Endothelial cell of umbilical vein (primary cell): ENCODE measurements at regions not wholly inside any gene's neighbourhood (a gene's known extent, or its start where the extent isn't known, plus 50 kb on each side); places are given as distances from the start of the nearest gene placed in this dataset.
A peak's percentile ranks its signal among the peaks of the same experiment; 100 is the strongest.

Experiments used
- BruUV-seq: library from RNA; stranded (reverse); fragments of 400-500 nt; replicated peaks from 2 replicates; lab custom pipeline; 2021; lab: Mats Ljungman, UMichigan
- CTCF ChIA-PET: fragments of 300-600, 350-600 bp; sonication (Branson Sonifier 250); formaldehyde crosslinking; loops from one replicate; lab custom pipeline; 2021; ENCODE audit warnings: antibody characterized with exemption, inconsistent platforms; lab: Charles Lee
- POLR2A ChIA-PET: fragments of 300-600, 350-600 bp; sonication (Branson Sonifier 250); formaldehyde crosslinking; loops from one replicate; lab custom pipeline; 2021; ENCODE audit warnings: antibody characterized with exemption, inconsistent platforms; lab: Charles Lee
- DNase-seq: peaks from one replicate; pipeline ENCODE4 v3.0.0-alpha.2; 2011; ENCODE audit warnings: low read depth, low spot score
- FAIRE-seq: peaks from 2 replicates; lab custom pipeline; 2011; peaks lifted over from hg19 to GRCh38; lab: Jason Lieb, UNC
- H2AFZ ChIP-seq: 2 replicates; pipeline ENCODE4 v1.6.0; 2012; ENCODE audit warnings: low read depth, low read length, control low read depth, inconsistent platforms
- H3K27ac ChIP-seq: 2 replicates; pipeline ENCODE4 v1.5.1; 2011; ENCODE audit warnings: low read depth, mild to moderate bottlenecking, control low read depth, low read length, moderate library complexity; ENCODE audit not compliant: insufficient read depth
- H3K27me3 ChIP-seq, 2 experiments: 2 replicates each; pipeline versions ENCODE4 v1.6.0 to v1.6.1; 2011; ENCODE audit warnings: low read length in 2 of 2, mixed read lengths in 1 of 2; ENCODE audit not compliant: control insufficient read depth in 2 of 2, insufficient read depth in 2 of 2
- H3K36me3 ChIP-seq, 2 experiments: 2 replicates in 1 of 2; 3 replicates in 1 of 2; pipeline ENCODE4 v1.5.1; 2011; ENCODE audit warnings: low read length in 2 of 2, mild to moderate bottlenecking in 1 of 2, moderate library complexity in 1 of 2; ENCODE audit not compliant: control insufficient read depth in 2 of 2, insufficient read depth in 2 of 2; ENCODE audit errors: extremely low read depth in 1 of 2
- H3K4me1 ChIP-seq: 3 replicates; pipeline ENCODE4 v1.5.1; 2011; ENCODE audit warnings: mild to moderate bottlenecking, low read length; ENCODE audit not compliant: control insufficient read depth, insufficient read depth; ENCODE audit errors: extremely low read depth
- H3K4me2 ChIP-seq: 2 replicates; pipeline ENCODE4 v1.6.1; 2011; ENCODE audit warnings: low read length, control low read depth, mixed read lengths; ENCODE audit not compliant: insufficient read depth
- H3K4me3 ChIP-seq, 3 experiments: fragments of 200-600 bp in 1 of 3; sonication (generic), shearing (Covaris generic) in 1 of 3; replicated peaks in 1 of 3; 2 replicates each; pipeline ENCODE4 v1.5.1; 2011 to 2016; ENCODE audit warnings: control low read depth in 3 of 3, low read length in 3 of 3, mild to moderate bottlenecking in 2 of 3, inconsistent platforms in 1 of 3, low read depth in 1 of 3, moderate library complexity in 1 of 3; ENCODE audit not compliant: insufficient read depth in 1 of 3
- H3K79me2 ChIP-seq: 2 replicates; pipeline ENCODE4 v1.6.0; 2012; ENCODE audit warnings: low read length, inconsistent platforms; ENCODE audit not compliant: control insufficient read depth, insufficient read depth
- H3K9ac ChIP-seq: replicated peaks from 2 replicates; pipeline ENCODE3; 2011; ENCODE audit warnings: low read length, control low read depth; ENCODE audit not compliant: insufficient read depth; ENCODE audit errors: extremely low read depth
- H3K9me1 ChIP-seq: replicated peaks from 3 replicates; pipeline ENCODE4 v1.6.0; 2011; ENCODE audit warnings: mild to moderate bottlenecking, low read length; ENCODE audit not compliant: control insufficient read depth, insufficient read depth; ENCODE audit errors: extremely low read depth
- H3K9me3 ChIP-seq: replicated peaks from 2 replicates; pipeline ENCODE4 v1.5.1; 2012; ENCODE audit warnings: low read length, inconsistent platforms; ENCODE audit not compliant: control insufficient read depth, insufficient read depth
- H4K20me1 ChIP-seq: replicated peaks from 2 replicates; pipeline ENCODE3; 2011; ENCODE audit warnings: mild to moderate bottlenecking, low read length; ENCODE audit not compliant: control insufficient read depth, insufficient read depth; ENCODE audit errors: extremely low read depth
- CTCF ChIP-seq, 2 donors: IDR thresholded peaks; 1 replicate in 1 of 2; 2 replicates in 1 of 2; pipeline ENCODE4 v1.5.1; 2011; ENCODE audit warnings: low read length in 2 of 2, mild to moderate bottlenecking in 2 of 2, moderate library complexity in 2 of 2, control low read depth in 1 of 2, inconsistent platforms in 1 of 2, low read depth in 1 of 2; ENCODE audit not compliant: insufficient read depth in 1 of 2; ENCODE audit errors: extremely low read depth in 1 of 2
- EZH2 ChIP-seq: IDR thresholded peaks from 2 replicates; pipeline ENCODE4 v1.6.1; 2012; ENCODE audit warnings: borderline replicate concordance, low read depth, mild to moderate bottlenecking, moderate library complexity, low read length, inconsistent platforms; ENCODE audit not compliant: severe bottlenecking
- FOS ChIP-seq: IDR thresholded peaks from 2 replicates; pipeline ENCODE4 v1.6.1; 2011; ENCODE audit warnings: mild to moderate bottlenecking, low read length, moderate library complexity, borderline replicate concordance; ENCODE audit not compliant: insufficient read depth
- GATA2 ChIP-seq: IDR thresholded peaks from 2 replicates; pipeline ENCODE4 v1.7.0; 2011; ENCODE audit warnings: low read depth, mild to moderate bottlenecking, moderate library complexity, mixed read lengths, low read length; ENCODE audit not compliant: insufficient read length, insufficient read depth
- JUN ChIP-seq: IDR thresholded peaks from 2 replicates; pipeline ENCODE4 v1.6.1; 2011; ENCODE audit warnings: borderline replicate concordance, low read depth; ENCODE audit not compliant: insufficient read length, insufficient read depth
- MAX ChIP-seq: IDR thresholded peaks from 2 replicates; pipeline ENCODE4 v1.6.1; 2011; ENCODE audit not compliant: insufficient read depth, insufficient read length
- MYC ChIP-seq: IDR thresholded peaks from one replicate; pipeline ENCODE4 v1.6.1; 2011; ENCODE audit warnings: mild to moderate bottlenecking, low read depth, low read length
- POLR2AphosphoS5 ChIP-seq: IDR thresholded peaks from 2 replicates; pipeline ENCODE4 v1.6.1; 2012; ENCODE audit warnings: low read depth, mild to moderate bottlenecking, control low read depth, low read length, moderate library complexity; ENCODE audit not compliant: insufficient read depth
- dilution Hi-C: fragments of 300-500 bp; cut with MboI; formaldehyde crosslinking; loops from one replicate; pipeline ENCODE4 v1.15.0; 2019; ENCODE audit warnings: low sequenced_read_pairs; ENCODE audit not compliant: extremely low pct_ligation_motif_present
- intact Hi-C: fragments of 100-400 bp; cut with micrococcal nuclease; formaldehyde crosslinking; loops from one replicate; pipeline ENCODE4 v1.10.0; 2022

GRCh38 chr18:55100817-55101457 is 141.7 kb upstream of the CCDC68 start:
- Histone ChIP-seq H3K9ac (no peak overlapping the region), H2AFZ (no peak overlapping the region), H3K9me3 (no peaks in the 10 kb centered on the region), H3K27me3 (no peaks in the 10 kb centered on the region), H4K20me1 (no peaks in the 10 kb centered on the region), H3K79me2 (no peaks in the 10 kb centered on the region), H3K4me3 (no peak overlapping the region), H3K9me1 (no peaks in the 10 kb centered on the region), H3K4me2 (peak overlapping the region; percentile 49), H3K36me3 (no peaks in the 10 kb centered on the region), H3K4me1 (peaks cover 42% of the 10 kb centered on the region), H3K27ac (peak overlapping the region; percentile 39)
- DNase-seq (peak; percentile 64), FAIRE-seq (peak; percentile 24)
- intact Hi-C loops, result no loop called here
- TF ChIP-seq FOS, result peak; percentile 74
- no peak for TF ChIP-seq CTCF (IDR thresholded peaks at IDR 0.05; ENCODE audit: extremely low read depth in 1 of 2, insufficient read depth in 1 of 2, low read depth in 1 of 2, low read length in 2 of 2)
- TF ChIP-seq MYC, result no peak
- TF ChIP-seq EZH2, result no peak
- no peak for TF ChIP-seq MAX
- TF ChIP-seq JUN, result peak; percentile 59
- TF ChIP-seq GATA2, result no peak
- no peak for TF ChIP-seq POLR2AphosphoS5
- POLR2A ChIA-PET, result interaction anchor here (0.6 kb wide), 1 partner anchor 163 kb away, joined by 3 read pairs; no protein-coding TSS in a partner anchor
- BruUV-seq, result no TSS peak
- CTCF ChIA-PET, result interaction anchor here (1.1 to 1.4 kb wide), 2 partner anchors 133 to 681 kb away, joined by 3 to 4 read pairs; no protein-coding TSS in a partner anchor
- dilution Hi-C loops, result no loop called here
